NT2/D1 (cell line): ENCODE measurements at regions not wholly inside any gene's neighbourhood (a gene's known extent, or its start where the extent isn't known, plus 50 kb on each side); places are given as distances from the start of the nearest gene placed in this dataset.

Source experiments
- DNase-seq: peaks from one replicate; pipeline ENCODE4 v3.0.0-alpha.2; 2011; ENCODE audit warnings: low read depth, low spot score
- H3K27me3 ChIP-seq: 2 replicates; pipeline ENCODE4 v1.6.0; 2011; ENCODE audit warnings: mild to moderate bottlenecking; ENCODE audit not compliant: insufficient read length, insufficient read depth
- H3K36me3 ChIP-seq: 2 replicates; pipeline ENCODE4 v1.6.1; 2011; ENCODE audit warnings: mild to moderate bottlenecking, low read length, mixed read lengths; ENCODE audit not compliant: insufficient read depth, insufficient read length
- H3K4me1 ChIP-seq: 2 replicates; pipeline ENCODE4 v1.5.1; 2011; ENCODE audit not compliant: insufficient read depth, insufficient read length
- H3K4me3 ChIP-seq: 2 replicates; pipeline ENCODE4 v1.5.1; 2011; ENCODE audit warnings: low read depth; ENCODE audit not compliant: insufficient read length
- H3K9ac ChIP-seq: 2 replicates; pipeline ENCODE4 v1.6.0; 2011; ENCODE audit warnings: low read depth; ENCODE audit not compliant: insufficient read length
- H3K9me3 ChIP-seq: 2 replicates; pipeline ENCODE4 v1.5.1; 2011; ENCODE audit warnings: mild to moderate bottlenecking, low read length; ENCODE audit not compliant: insufficient read depth
- SUZ12 ChIP-seq: IDR thresholded peaks from 2 replicates; pipeline ENCODE4 v1.6.1; 2011; ENCODE audit not compliant: insufficient read length, insufficient read depth; ENCODE audit errors: extremely low read depth
- YY1 ChIP-seq: IDR thresholded peaks from 2 replicates; pipeline ENCODE4 v1.6.1; 2011; ENCODE audit not compliant: insufficient read length, insufficient read depth
- ZNF274 ChIP-seq: IDR thresholded peaks from 2 replicates; pipeline ENCODE4 v1.6.1; 2011; ENCODE audit warnings: mild to moderate bottlenecking, low read depth, low read length

DNA sequence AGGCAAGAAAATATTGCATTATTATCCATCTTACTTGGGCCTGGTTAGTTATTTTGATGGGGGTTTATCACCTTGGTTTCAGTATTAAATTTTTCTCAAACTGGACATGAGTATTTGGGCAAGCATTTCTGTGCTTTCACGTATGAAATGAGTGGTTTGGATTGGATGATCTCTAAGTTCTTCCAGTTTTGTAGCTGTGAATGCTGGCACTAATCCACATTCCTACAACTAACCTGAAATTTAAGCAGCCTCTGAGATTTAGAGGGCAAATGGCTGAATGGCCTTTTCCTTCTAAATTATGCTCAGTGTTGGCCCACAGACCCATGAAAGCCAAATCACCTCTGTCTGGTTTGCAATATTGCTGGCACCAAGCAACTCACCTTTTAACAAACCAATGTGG lies 475.0 kb upstream of the B3GALT2 start:
- Histone ChIP-seq H3K4me3 (no peak overlapping the region), H3K27me3 (no peaks in the 10 kb centered on the region), H3K36me3 (no peaks in the 10 kb centered on the region), H3K9me3 (no peaks in the 10 kb centered on the region), H3K4me1 (no peaks in the 10 kb centered on the region), H3K9ac (no peak overlapping the region)
- DNase-seq, result no peak
- TF ChIP-seq SUZ12, result no peak
- TF ChIP-seq ZNF274, result no peak
- TF ChIP-seq YY1, result no peak

DNA sequence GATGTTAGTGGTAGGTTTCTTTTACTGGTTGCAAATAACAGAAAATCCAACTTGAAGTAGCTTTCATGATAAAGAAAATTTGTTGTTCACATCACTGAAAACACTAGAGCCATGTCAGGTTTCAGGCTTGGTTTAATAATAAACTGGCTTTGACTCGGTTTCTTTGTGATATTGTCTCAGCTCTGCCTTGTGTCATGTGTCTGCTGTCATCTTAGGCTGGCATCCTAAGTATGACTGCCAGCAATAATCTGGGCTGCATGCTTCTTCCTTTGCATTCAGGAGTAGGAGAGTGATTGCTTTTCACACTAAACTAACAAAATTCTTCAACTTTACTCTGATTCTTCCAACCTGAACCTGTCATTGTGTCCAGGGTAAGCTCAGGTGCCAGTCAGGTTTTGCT lies 474.0 kb upstream of the B3GALT2 start:
- Histone ChIP-seq H3K9me3 (no peaks in the 10 kb centered on the region), H3K4me1 (no peaks in the 10 kb centered on the region), H3K36me3 (no peaks in the 10 kb centered on the region), H3K9ac (no peak overlapping the region), H3K27me3 (no peaks in the 10 kb centered on the region), H3K4me3 (no peak overlapping the region)
- TF ChIP-seq ZNF274 (no peak), YY1 (no peak), SUZ12 (no peak)
- no peak for DNase-seq

DNA sequence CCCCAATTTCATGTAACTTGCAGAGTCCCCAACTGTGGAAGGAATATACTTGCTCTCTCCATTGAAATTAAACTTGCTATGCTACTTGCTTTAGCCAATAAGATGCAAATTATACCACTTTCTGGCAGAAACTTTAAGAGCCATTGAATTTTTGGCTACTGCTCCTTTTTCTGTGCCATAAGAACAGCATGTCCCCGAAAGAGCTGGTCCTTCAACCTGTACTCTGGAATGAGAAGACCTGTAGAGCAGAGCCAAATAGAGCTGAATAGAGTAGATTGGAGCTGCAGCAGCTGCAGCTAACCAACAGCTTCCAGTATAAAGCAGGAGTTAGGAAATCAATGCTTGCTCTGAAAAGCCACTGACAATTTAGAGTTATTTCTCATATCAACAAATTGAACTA lies 472.3 kb upstream of the B3GALT2 start:
- H3K9ac ChIP-seq, result no peak overlapping the region
- H3K27me3 ChIP-seq, result no peaks in the 10 kb centered on the region
- H3K9me3 ChIP-seq, result peaks cover 12% of the 10 kb centered on the region
- H3K4me3 ChIP-seq, result no peak overlapping the region
- H3K36me3 ChIP-seq, result no peaks in the 10 kb centered on the region
- TF ChIP-seq YY1 (no peak), ZNF274 (no peak), SUZ12 (no peak)
- no peak for DNase-seq
- no peaks in the 10 kb centered on the region for H3K4me1 ChIP-seq

DNA sequence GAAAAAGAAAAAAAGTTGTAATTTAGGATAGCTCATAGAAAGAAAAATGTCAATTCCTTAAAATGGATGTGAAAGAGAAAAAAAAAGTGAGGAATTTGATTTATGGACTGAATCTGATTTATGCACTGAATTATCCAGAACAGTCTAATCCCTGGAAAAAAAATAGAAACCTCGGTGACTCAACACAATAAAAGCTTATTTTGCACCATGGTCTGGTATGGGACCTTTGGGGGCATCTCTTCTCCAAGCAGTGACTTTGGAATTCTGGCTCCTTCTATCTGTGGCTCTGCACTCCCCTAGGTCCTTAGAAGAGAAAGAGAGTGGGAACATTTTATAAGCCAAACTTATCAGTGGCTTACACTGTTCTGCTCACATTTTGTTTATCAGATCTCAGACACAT lies 471.7 kb upstream of the B3GALT2 start:
- DNase-seq, result no peak
- Histone ChIP-seq H3K4me3 (no peak overlapping the region), H3K27me3 (no peaks in the 10 kb centered on the region), H3K9me3 (peaks cover 14% of the 10 kb centered on the region), H3K9ac (no peak overlapping the region), H3K4me1 (no peaks in the 10 kb centered on the region), H3K36me3 (no peaks in the 10 kb centered on the region)
- no peak for TF ChIP-seq SUZ12
- TF ChIP-seq YY1, result no peak
- no peak for TF ChIP-seq ZNF274

GRCh38 chr1:193657552-193657951 lies 471.1 kb upstream of the B3GALT2 start:
- Histone ChIP-seq H3K9ac (no peak overlapping the region), H3K27me3 (no peaks in the 10 kb centered on the region), H3K36me3 (no peaks in the 10 kb centered on the region), H3K4me1 (no peaks in the 10 kb centered on the region), H3K9me3 (peaks cover 14% of the 10 kb centered on the region), H3K4me3 (no peak overlapping the region)
- TF ChIP-seq YY1, result no peak
- TF ChIP-seq ZNF274, result no peak
- TF ChIP-seq SUZ12, result no peak
- no peak for DNase-seq

- no peak overlapping the region for H3K4me3 ChIP-seq
- H3K27me3 ChIP-seq, result no peaks in the 10 kb centered on the region
- no peak overlapping the region for H3K9ac ChIP-seq
- peaks cover 14% of the 10 kb centered on the region for H3K9me3 ChIP-seq
- TF ChIP-seq ZNF274 (no peak), SUZ12 (no peak), YY1 (no peak)
- H3K36me3 ChIP-seq, result no peaks in the 10 kb centered on the region
- no peak for DNase-seq
- H3K4me1 ChIP-seq, result no peaks in the 10 kb centered on the region
Observed at GRCh38 chr1:193656841-193657240, 470.4 kb upstream of the B3GALT2 start.

- peak; percentile 2 for DNase-seq
Observed at GRCh38 chr1:193654951-193655735, 468.7 kb upstream of the B3GALT2 start.

More at GRCh38 chr1:193654951-193655735, 468.7 kb upstream of the B3GALT2 start:
- no peaks in the 10 kb centered on the region for H3K27me3 ChIP-seq
- H3K36me3 ChIP-seq, result no peaks in the 10 kb centered on the region
- TF ChIP-seq ZNF274 (no peak), SUZ12 (no peak), YY1 (no peak)
- no peak overlapping the region for H3K4me3 ChIP-seq
- peaks cover 14% of the 10 kb centered on the region for H3K9me3 ChIP-seq
- H3K4me1 ChIP-seq, result no peaks in the 10 kb centered on the region
- no peak overlapping the region for H3K9ac ChIP-seq
